Epithelial cell of proximal tubule (primary cell): ENCODE measurements at regions not wholly inside any gene's neighbourhood (a gene's known extent, or its start where the extent isn't known, plus 50 kb on each side); places are given as distances from the start of the nearest gene placed in this dataset.

ENCODE experiments used
- DNase-seq: peaks from one replicate; pipeline ENCODE4 v3.0.0-alpha.2; 2011; ENCODE audit warnings: low read depth
- H3K4me3 ChIP-seq: 2 replicates; pipeline ENCODE4 v1.5.1; 2011; ENCODE audit warnings: low read depth, mild to moderate bottlenecking, low read length
- CTCF ChIP-seq: conservative IDR thresholded peaks from 2 replicates; pipeline ENCODE4 v1.5.1; 2012; ENCODE audit warnings: low read depth, mild to moderate bottlenecking, low read length

- H3K4me3 ChIP-seq = no peak overlapping the region
- TF ChIP-seq CTCF = no peak
- DNase-seq = no peak
Observed at GRCh38 chr7:125468855-125469174, 539.2 kb upstream of the POT1 start.

- no peak for TF ChIP-seq CTCF
- DNase-seq = no peak
- H3K4me3 ChIP-seq = no peak overlapping the region
Observed at GRCh38 chr7:125467996-125468854, 538.6 kb upstream of the POT1 start.

- no peak overlapping the region for H3K4me3 ChIP-seq
- no peak for TF ChIP-seq CTCF
Observed at GRCh38 chr7:125465527-125465926, 535.9 kb upstream of the POT1 start.

GRCh38 chr7:125462615-125463014, 533.0 kb upstream of the POT1 start:
- H3K4me3 ChIP-seq = no peak overlapping the region
- DNase-seq = no peak
- TF ChIP-seq CTCF = no peak

More at GRCh38 chr7:125465527-125465926, 535.9 kb upstream of the POT1 start:
- no peak for DNase-seq

GRCh38 chr7:125459038-125459437, 529.4 kb upstream of the POT1 start:
- DNase-seq = no peak
- H3K4me3 ChIP-seq = no peak overlapping the region
- no peak for TF ChIP-seq CTCF

- no peak for DNase-seq
Observed at GRCh38 chr7:125450749-125451148, 521.1 kb upstream of the POT1 start.

More at GRCh38 chr7:125450749-125451148, 521.1 kb upstream of the POT1 start:
- H3K4me3 ChIP-seq = no peak overlapping the region
- TF ChIP-seq CTCF = no peak
